T-helper 9 cell (primary cell): ENCODE measurements at regions not wholly inside any gene's neighbourhood (a gene's known extent, or its start where the extent isn't known, plus 50 kb on each side); places are given as distances from the start of the nearest gene placed in this dataset.

ENCODE experiments used
- DNase-seq: peaks from one replicate; pipeline ENCODE4 v3.0.0-alpha.2; 2020

DNA sequence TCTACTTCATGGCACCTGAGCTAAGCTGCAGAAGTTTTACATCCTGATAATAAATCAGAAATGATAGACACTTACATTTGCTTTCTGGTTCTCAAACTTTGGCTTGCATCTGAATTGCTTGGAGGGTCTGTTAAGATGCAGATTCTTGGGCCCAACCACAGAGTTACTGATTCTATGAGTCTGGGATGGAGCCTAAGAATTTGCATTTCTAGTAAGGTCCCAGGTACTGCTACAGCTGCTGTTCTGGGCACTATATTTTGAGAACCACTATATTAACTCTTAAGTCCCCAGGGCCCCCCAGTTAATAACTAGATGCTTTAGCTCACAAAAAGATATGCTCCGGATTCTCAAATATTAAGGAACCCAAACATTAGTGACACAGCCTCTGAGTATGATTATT lies 69.8 kb upstream of the DAB2 start:
- no peak for DNase-seq

- DNase-seq: no peak
These were observed 69.3 kb upstream of the DAB2 start for GRCh38 chr5:39494107-39494510.

- DNase-seq: no peak
These were observed 66.4 kb upstream of the DAB2 start for GRCh38 chr5:39491210-39491609.

DNA sequence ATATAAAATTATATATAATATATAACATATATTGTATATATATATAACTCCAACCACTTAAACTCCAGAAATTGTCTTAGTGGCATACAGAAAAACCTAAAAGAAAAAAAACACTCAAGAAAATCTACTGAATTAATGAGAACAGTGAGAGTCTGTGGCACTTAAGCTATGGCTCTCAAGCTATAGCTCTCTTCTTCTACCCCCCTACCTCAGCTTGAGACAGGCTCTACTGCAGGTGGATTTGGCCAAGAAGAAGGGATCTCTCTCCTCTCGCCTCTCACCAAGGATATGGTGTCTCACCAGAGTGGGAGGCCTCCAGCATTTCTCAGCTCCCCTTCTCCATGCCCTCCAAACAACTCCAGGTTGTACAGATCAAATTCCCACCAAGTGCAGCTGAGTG lies 64.5 kb upstream of the DAB2 start:
- no peak for DNase-seq

GRCh38 chr5:39486790-39487189 lies 62.0 kb upstream of the DAB2 start:
- DNase-seq: no peak

- DNase-seq: no peak
These were observed 61.6 kb upstream of the DAB2 start for GRCh38 chr5:39486361-39486760.

- no peak for DNase-seq
These were observed 60.3 kb upstream of the DAB2 start for GRCh38 chr5:39485079-39485478.

GRCh38 chr5:39484673-39485072 lies 59.9 kb upstream of the DAB2 start:
- DNase-seq: no peak

DNA sequence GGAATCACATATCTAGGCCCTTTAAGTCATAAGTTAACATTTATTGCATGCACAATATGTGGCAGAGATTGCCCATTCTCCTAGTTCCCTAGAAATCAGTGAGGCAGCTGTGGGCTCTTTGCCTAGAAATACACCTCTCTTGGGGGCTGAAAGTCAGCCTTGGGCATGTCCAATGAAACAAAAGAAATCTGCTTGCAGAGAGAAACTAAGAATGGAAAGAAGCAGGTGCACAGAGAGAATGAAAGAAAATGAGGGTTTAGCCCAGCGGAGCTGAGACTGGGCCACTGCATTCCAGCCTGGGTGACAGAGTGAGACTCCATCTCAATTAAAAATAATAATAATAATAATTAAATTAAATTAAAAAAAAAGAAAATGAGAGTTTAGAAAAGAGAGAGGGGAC lies 57.3 kb upstream of the DAB2 start:
- no peak for DNase-seq

- DNase-seq: no peak
These were observed 54.8 kb upstream of the DAB2 start for GRCh38 chr5:39479537-39479936.

GRCh38 chr5:39478863-39479262 lies 54.1 kb upstream of the DAB2 start:
- no peak for DNase-seq

- DNase-seq: no peak
These were observed 52.1 kb upstream of the DAB2 start for GRCh38 chr5:39476843-39477220.

DNA sequence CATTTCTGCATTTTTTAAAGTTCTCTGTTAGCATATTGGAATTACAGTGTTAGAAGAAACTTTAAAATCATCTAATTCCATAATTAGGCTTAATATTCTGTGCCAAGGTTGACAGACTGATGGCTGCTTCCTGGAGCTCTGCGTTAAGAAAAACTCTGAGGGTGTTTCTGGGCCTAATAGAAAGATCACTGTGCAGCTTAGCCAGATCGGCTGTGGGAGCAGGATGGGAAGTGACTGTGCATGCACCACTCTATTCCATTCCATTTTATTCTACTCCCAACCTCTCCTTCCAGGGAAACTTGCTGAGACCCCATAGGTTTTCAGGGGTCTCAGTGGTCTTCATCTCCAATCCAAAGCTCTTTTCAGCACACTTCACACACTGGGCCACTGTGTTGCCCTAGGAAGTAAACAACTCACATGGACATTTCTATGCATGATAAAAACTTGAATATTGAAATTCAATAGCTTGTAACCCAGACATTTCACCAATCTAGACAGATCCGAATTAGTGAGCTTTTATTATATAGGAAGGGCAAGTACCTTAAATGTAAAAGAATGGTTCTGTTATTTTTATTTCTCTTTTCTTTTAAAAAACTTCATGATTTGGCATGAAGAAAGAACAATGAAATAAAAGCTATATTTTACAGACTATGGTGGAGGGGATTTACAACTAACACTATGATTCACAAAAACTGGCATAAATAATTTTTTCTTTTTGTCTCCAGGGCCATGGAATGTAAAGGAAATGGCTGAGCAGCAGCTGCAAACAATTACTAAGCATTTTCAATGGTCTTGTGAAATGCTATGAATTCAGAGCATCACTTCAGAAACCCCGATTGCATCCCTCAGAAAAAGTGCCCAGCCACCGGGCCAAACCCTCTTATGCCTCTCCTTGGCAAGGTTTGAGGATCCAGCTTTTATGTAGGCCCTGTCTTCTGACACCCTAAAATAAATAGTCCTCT lies 51.4 kb upstream of the DAB2 start:
- DNase-seq: no peak

GRCh38 chr5:39475159-39475571 lies 50.4 kb upstream of the DAB2 start:
- no peak for DNase-seq
